Head of caudate nucleus (tissue), 42 donors: ENCODE measurements at regions not wholly inside any gene's neighbourhood (a gene's known extent, or its start where the extent isn't known, plus 50 kb on each side); places are given as distances from the start of the nearest gene placed in this dataset.
"Not testable (repeated sequence)": the region's sequence is repeated elsewhere in the genome, so short reads cannot be mapped to it uniquely, and the experiment has no call there.

Experiments
- DNase-seq, 42 donors: peaks; one replicate each; pipeline versions ENCODE4 v3.0.0 to v3.0.0-alpha.2; 2020 to 2021; ENCODE audit warnings: mixed read lengths in 7 of 42
- intact Hi-C: fragments of 100-400 bp; cut with DNase I; formaldehyde crosslinking; loops from one replicate; pipeline ENCODE4 v1.15.0; 2022

GRCh38 chr3:513301-513700, 316.7 kb downstream of the CHL1 start:
- no peak for DNase-seq
- intact Hi-C loops = no loop called here

- no peak for DNase-seq
- intact Hi-C loops = no loop called here
Measured at GRCh38 chr3:514192-514591, 317.6 kb downstream of the CHL1 start.

- intact Hi-C loops = no loop called here
Measured at GRCh38 chr3:519026-519425, 322.5 kb downstream of the CHL1 start.

GRCh38 chr3:522888-523287, 326.3 kb downstream of the CHL1 start:
- DNase-seq = no peak
- intact Hi-C loops = no loop called here

More at GRCh38 chr3:519026-519425, 322.5 kb downstream of the CHL1 start:
- no peak for DNase-seq

- intact Hi-C loops = no loop called here
- DNase-seq = no peak
Measured at GRCh38 chr3:525415-525814, 328.9 kb downstream of the CHL1 start.

- intact Hi-C loops = no loop called here
- peak in 23 of 42 donors; percentile 4 to 53 (median 18) for DNase-seq
Measured at GRCh38 chr3:535566-536416, 339.2 kb downstream of the CHL1 start.

- DNase-seq = no peak
- intact Hi-C loops = no loop called here
Measured at GRCh38 chr3:536417-536813, 339.9 kb downstream of the CHL1 start.

- no peak for DNase-seq
- intact Hi-C loops = no loop called here
Measured at GRCh38 chr3:541062-541801, 344.7 kb downstream of the CHL1 start.

- no peak for DNase-seq
- intact Hi-C loops = no loop called here
Measured at GRCh38 chr3:542021-542420, 345.5 kb downstream of the CHL1 start.

GRCh38 chr3:549636-550035, 353.1 kb downstream of the CHL1 start:
- intact Hi-C loops = no loop called here
- DNase-seq = no peak

GRCh38 chr3:550471-550870, 353.9 kb downstream of the CHL1 start:
- no peak for DNase-seq
- intact Hi-C loops = no loop called here

GRCh38 chr3:557972-558371, 361.4 kb downstream of the CHL1 start:
- DNase-seq = no peak

GRCh38 chr3:567488-568185, 371.1 kb downstream of the CHL1 start:
- no peak for DNase-seq
- intact Hi-C loops = no loop called here

More at GRCh38 chr3:557972-558371, 361.4 kb downstream of the CHL1 start:
- intact Hi-C loops = no loop called here

- DNase-seq, intact Hi-C loops: not testable (repeated sequence)
Measured at GRCh38 chr3:579529-579928, 383.0 kb downstream of the CHL1 start.

- intact Hi-C loops, DNase-seq: not testable (repeated sequence)
Measured at GRCh38 chr3:589066-589465, 392.5 kb downstream of the CHL1 start.

GRCh38 chr3:597304-597703, 400.7 kb downstream of the CHL1 start:
- DNase-seq, intact Hi-C loops: not testable (repeated sequence)

- intact Hi-C loops, DNase-seq: not testable (repeated sequence)
Measured at GRCh38 chr3:597746-598145, 401.2 kb downstream of the CHL1 start.

GRCh38 chr3:607480-607879, 410.9 kb downstream of the CHL1 start:
- DNase-seq, intact Hi-C loops: not testable (repeated sequence)

- intact Hi-C loops = no loop called here
- no peak for DNase-seq
Measured at GRCh38 chr3:621714-622113, 425.2 kb downstream of the CHL1 start.

- DNase-seq = no peak
- intact Hi-C loops = no loop called here
Measured at GRCh38 chr3:622314-622713, 425.8 kb downstream of the CHL1 start.
